GM19351 (cell line): ENCODE measurements at regions not wholly inside any gene's neighbourhood (a gene's known extent, or its start where the extent isn't known, plus 50 kb on each side); places are given as distances from the start of the nearest gene placed in this dataset.

Experiments
- ATAC-seq: cut with Tn5 transposase; IDR thresholded peaks from one replicate; pipeline ENCODE4 v1.9.1; 2021; ENCODE audit warnings: mild to moderate bottlenecking, moderate library complexity; ENCODE audit not compliant: unreplicated experiment

- no peak for ATAC-seq
Observed at GRCh38 chr15:39227001-39227400, 353.9 kb upstream of the THBS1 start.

- no peak for ATAC-seq
Observed at GRCh38 chr15:39228889-39229288, 352.0 kb upstream of the THBS1 start.

- ATAC-seq: no peak
Observed at GRCh38 chr15:39230205-39230907, 350.5 kb upstream of the THBS1 start.

GRCh38 chr15:39230908-39231285 lies 350.0 kb upstream of the THBS1 start:
- no peak for ATAC-seq

- no peak for ATAC-seq
Observed at GRCh38 chr15:39232512-39232911, 348.4 kb upstream of the THBS1 start.

GRCh38 chr15:39235084-39235795 lies 345.6 kb upstream of the THBS1 start:
- no peak for ATAC-seq

- no peak for ATAC-seq
Observed at GRCh38 chr15:39236375-39236774, 344.5 kb upstream of the THBS1 start.

GRCh38 chr15:39238443-39238842 lies 342.4 kb upstream of the THBS1 start:
- no peak for ATAC-seq

GRCh38 chr15:39239562-39239961 lies 341.3 kb upstream of the THBS1 start:
- ATAC-seq: no peak

- ATAC-seq: no peak
Observed at GRCh38 chr15:39242345-39242744, 338.5 kb upstream of the THBS1 start.

GRCh38 chr15:39243396-39243795 lies 337.5 kb upstream of the THBS1 start:
- ATAC-seq: no peak

- no peak for ATAC-seq
Observed at GRCh38 chr15:39244776-39245175, 336.1 kb upstream of the THBS1 start.

- ATAC-seq: no peak
Observed at GRCh38 chr15:39246523-39246922, 334.4 kb upstream of the THBS1 start.

- no peak for ATAC-seq
Observed at GRCh38 chr15:39247574-39247973, 333.3 kb upstream of the THBS1 start.

- no peak for ATAC-seq
Observed at GRCh38 chr15:39248204-39248603, 332.7 kb upstream of the THBS1 start.

- ATAC-seq: no peak
Observed at GRCh38 chr15:39250001-39250400, 330.9 kb upstream of the THBS1 start.

GRCh38 chr15:39250460-39251186 lies 330.3 kb upstream of the THBS1 start:
- ATAC-seq: no peak

GRCh38 chr15:39251413-39252133 lies 329.3 kb upstream of the THBS1 start:
- ATAC-seq: no peak

GRCh38 chr15:39252134-39252470 lies 328.8 kb upstream of the THBS1 start:
- ATAC-seq: no peak

GRCh38 chr15:39253552-39253951 lies 327.3 kb upstream of the THBS1 start:
- no peak for ATAC-seq

GRCh38 chr15:39254181-39254580 lies 326.7 kb upstream of the THBS1 start:
- no peak for ATAC-seq
